NCI-H1930 (cell line): ENCODE measurements at regions not wholly inside any gene's neighbourhood (a gene's known extent, or its start where the extent isn't known, plus 50 kb on each side); places are given as distances from the start of the nearest gene placed in this dataset.

Source experiments
- DNase-seq, 2 experiments: peaks; one replicate each; lab custom pipeline; 2025; lab: John Stamatoyannopoulos, UW

- DNase-seq = no peak
Observed at GRCh38 chr6:25012657-25013056, 76.9 kb upstream of the RIPOR2 start.

DNA sequence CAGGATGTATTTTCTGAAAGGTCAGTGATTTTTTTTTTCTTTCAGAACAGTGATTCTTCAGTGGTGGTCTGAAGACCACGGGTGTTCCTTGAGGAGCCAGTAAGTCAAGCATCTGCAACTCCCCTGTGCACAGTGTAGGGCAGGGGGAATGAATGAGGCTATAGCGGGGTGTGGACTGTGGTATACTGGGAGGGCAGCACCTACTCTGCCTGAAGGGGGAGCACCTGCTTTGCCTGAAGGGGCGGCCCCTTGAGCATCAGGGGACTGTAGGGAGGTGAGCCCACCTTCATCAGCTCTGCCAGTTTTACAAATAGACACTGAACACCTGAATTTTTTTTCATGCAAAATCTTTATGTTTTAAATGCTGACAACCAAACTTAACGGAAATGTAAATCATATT is 77.5 kb upstream of the RIPOR2 start:
- DNase-seq = no peak

- no peak for DNase-seq
Observed at GRCh38 chr6:25014369-25014768, 78.6 kb upstream of the RIPOR2 start.

DNA sequence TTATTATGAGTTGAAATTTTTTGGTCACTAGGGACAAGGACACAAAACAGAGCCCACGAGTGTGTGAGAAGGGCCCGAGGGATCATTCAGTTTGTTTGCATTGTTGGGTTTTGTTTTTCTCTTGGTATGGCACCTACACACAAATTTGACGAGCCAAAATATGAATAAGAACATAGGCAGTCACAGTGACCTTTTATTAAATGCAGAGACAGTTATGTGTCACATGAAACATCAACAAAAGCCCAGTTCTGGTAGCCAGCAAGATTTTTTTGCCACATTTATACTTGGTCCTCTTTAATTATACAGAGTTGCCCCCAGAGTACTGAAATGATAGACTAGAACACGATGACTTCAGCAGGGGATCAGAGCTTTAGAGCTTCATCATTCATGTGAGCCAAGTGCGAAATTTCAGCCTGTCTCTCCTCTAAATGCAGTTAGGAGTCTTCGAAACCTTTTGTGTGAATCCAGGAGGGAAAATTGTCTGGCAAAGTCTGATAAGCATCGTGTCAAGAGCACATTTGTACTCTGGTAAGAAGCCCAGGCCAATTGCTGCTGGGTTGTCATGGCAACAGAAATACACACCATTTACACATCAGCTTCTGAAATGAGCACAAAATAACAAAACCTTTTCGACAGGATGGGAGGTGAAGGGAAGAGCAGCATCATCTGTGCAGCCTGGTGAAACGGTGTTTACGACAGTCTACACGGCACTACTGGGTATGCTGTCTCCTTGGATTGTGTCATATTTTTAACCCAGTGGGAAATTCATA is 79.2 kb upstream of the RIPOR2 start:
- no peak for DNase-seq

DNA sequence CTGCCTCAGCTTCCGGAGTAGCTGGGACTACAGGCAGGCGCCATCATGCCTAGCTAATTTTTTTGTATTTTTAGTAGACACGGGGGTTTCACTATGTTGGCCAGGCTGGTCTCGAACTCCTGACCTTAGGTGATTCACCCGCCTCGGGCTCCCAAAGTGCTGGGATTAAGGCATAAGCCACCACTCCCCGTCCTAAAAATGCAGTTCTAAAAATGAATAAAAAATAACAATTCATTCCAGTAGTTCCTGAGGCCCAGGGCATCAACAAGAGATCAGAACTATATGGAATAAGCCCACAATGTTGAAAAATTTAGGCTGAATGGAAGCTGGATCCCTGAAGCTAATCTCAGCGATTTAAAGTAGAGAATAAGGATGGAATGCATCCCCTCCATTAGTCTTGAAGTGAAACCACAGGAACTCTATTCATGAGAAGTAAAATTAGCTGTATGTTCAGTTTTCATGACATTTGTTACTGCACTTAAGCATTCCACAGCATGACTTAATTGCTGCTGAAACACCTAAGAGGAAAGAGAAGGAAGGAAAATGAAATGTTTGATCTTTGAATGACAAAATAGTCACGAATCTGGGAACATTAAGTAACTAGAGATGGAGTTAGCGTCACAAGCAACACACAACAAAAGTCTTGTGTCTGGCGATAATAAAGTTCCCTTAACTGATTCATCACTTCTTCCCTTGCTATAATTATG is 80.4 kb upstream of the RIPOR2 start:
- DNase-seq = no peak

GRCh38 chr6:25017486-25017885 is 81.7 kb upstream of the RIPOR2 start:
- DNase-seq = no peak

GRCh38 chr6:25017932-25018567 is 82.3 kb upstream of the RIPOR2 start:
- DNase-seq = peak in 1 of 2 experiments; percentile 21

- DNase-seq = no peak
Observed at GRCh38 chr6:25018568-25018954, 82.8 kb upstream of the RIPOR2 start.

- DNase-seq = no peak
Observed at GRCh38 chr6:25022140-25022553, 86.4 kb upstream of the RIPOR2 start.

DNA sequence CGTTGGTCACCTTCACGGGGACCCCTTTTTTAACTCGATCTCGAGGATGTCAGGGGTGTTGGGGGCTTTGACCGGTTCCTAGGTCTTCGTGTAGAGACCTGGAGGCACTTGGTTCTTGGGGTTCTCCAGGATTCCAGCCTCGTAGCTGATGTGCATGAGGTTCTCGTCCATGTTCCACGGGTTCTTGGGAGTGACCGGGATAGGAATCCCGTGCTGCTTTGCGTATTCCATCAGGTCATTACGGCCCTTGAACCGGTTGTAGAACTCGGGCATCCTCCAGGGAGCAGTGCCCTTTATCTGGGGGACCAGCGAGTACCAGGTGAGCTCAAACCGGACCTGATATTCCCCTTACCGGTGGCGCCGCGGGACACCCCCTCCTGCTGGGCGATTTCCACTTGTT is 88.0 kb upstream of the RIPOR2 start:
- DNase-seq = no peak

- no peak for DNase-seq
Observed at GRCh38 chr6:25024821-25025220, 89.1 kb upstream of the RIPOR2 start.

DNA sequence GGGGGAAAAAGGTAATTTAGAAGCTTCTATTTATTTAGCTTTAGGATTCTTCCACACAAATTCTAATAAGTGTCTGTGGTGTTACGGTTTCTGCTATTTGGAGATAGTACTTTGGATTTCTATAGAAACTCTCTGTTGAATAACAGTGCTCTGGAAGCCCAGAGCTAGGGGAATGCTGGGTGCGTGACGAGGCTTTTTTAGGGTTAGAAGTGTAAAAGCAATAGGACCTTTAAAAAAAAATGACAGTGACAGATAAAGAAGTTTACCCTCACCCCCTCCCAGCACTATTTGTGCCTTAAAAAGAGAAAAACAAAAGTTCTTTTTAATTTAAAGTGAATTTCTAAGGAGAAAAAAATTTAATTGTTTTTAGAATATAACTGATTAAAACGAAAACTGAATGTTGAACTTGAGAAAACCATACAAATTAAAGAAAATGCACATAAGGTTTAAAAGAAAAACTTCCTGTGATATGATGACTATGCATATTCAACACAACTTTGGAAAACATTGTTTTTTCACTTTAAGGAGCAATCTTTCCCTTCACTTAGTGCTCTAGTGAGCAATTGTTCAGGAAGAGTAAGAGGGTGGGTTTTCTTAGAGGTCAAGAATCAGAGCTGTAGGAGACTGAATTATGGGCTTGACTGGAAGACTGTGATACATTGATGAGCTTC is 89.6 kb upstream of the RIPOR2 start:
- DNase-seq = no peak

DNA sequence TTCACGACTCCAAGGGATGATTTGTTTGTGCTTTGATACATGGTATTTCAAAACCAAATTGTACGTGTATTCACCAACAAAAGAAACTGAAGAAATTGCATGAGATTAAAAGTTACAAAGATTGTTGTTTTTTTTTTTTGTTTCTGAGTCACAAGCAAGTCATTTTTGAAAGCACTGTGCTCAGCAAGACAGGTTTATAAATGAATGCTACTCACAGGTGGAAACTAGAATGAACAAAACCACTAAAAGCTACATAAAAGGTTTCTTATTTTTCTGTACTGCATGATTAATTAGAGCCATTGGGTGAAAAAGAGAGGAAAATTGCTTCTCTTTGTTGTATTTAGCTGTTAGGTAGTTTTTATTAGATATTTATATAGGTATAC is 90.2 kb upstream of the RIPOR2 start:
- no peak for DNase-seq

DNA sequence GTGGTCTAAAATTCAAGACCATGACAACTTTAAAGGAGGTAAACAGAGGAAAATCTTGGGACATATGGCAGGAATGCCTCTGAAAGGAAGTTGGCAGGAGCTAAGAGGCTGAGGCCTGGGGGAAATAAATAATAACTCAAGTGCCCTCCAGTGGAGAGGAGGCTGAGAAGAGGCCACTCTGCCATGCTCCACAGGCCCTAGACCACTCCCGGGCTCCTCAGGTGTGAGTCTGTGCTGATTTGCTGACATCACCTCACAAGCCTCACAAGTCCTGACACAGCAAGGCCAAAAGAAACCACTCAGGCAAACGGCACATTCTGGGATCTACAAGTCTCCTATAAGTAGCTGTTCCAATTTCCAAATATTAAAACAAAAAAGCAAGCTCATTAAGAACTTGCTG is 91.0 kb upstream of the RIPOR2 start:
- DNase-seq = no peak

DNA sequence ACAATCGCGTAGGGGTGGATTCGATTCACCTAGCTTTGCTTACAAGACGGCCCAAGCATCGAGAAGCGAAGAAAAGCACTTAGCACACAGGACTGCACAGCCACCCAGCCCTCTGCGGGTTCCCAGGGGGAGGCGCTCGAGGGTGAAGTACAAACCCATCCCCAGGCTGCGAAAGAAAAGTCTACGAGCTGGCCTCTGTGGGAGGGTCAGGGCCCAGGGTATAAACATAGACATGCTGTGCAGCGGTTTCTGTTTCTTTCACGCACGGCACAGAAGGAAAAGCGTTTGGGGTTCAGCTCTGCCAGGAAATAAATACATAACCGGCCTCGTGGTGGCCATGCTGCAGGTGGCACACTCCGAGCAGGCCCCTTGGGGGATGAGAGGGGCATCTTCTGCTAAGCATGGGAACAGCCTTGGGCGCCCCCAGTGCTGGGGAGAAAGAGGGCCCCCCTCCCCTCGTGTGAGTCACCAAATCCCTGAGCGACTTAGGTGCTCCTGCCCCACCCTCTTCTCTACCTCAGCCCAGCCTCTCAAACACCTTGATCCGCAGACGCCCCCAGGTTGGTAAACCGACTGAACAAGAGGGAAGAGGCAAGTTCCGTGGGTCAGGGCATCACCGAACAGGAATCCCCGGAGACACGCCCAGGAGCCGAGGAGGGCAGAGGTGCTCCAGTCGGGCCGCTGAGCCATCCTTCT is 91.6 kb upstream of the RIPOR2 start:
- DNase-seq = no peak

- no peak for DNase-seq
Observed at GRCh38 chr6:25028328-25028727, 92.6 kb upstream of the RIPOR2 start.

- no peak for DNase-seq
Observed at GRCh38 chr6:25032934-25033333, 97.2 kb upstream of the RIPOR2 start.

DNA sequence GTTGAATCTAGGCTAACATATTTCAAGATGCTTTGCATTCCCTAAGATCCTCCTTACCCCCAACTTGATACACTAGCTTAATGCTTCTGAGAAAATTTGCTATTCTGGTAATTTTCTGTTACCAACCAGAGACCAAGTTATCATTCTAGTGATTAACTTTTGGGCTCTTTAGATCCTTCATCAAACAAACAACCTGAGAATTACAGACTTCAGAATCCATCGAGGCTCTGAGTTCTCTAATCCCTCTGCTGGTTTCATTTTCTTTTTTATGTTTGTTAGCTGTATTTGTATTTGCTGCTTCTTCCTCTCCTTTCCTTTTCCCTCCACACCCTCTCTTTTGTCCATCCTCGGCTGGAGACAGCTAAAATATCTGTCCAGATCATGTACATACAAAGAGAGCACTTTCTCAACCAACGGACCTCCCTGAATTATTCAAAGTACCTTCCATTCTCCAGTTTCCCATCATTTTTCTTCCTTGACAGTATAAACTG is 98.7 kb upstream of the RIPOR2 start:
- DNase-seq = no peak

DNA sequence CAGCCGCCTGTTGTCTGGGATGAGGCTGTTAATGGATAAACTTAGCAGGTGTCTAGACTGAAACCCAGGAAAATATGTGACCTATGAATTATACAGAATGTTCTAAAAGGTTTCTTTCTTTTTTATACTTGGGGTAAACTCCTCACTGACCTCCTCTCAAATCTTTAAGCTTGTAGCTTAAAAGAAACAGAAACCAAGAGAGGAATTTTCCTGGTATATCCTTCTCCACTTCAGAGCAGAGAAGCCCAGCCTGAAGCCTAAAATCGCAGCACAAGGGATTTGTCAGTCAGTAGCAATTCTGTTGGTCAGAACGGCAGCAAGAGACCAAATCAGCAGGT is 99.4 kb upstream of the RIPOR2 start:
- no peak for DNase-seq

DNA sequence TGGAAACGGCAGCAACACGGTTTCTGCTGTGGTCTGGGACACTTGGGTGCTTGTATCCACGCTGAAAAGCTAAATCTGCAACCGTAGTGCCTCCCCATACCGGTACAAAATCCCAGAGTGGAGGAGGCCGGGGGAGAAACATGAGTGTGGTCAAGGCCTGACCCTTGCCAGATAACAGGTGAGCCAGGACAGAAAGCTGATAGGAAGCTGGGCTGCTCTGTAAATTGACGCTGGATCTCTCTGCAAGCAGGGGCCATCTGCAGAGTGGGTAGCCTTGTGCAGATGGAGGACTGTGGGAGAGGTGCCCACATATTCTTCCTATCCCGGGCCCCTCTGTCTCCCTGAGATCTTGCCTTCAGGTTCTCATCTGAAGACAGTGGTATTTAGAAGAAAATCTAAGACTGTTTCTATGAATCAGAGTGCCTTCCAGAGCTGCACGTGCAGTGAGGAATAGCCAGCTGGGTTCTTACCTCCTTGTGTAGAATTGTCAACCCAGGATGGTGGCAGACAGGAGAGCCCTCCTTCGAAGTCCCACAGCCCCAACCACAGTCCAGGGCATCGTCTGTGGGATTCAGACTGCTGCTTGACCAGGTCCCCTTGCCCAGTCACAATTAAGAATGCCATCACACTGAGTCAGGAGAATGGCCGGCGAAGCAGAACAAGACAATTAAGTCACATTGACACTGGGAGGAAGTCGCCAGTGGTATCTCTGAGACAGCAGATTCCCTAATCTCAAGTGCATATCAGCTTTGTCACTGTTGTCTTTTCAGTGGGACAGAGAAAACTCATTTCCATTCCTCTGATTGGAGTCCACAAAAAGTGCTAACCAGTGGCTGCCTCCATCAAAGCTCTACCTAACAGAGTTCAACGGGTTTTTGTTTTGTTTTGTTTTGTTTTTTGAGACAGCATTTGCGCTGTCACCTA is 100.0 kb upstream of the RIPOR2 start:
- no peak for DNase-seq

- no peak for DNase-seq
Observed at GRCh38 chr6:25036461-25036860, 100.7 kb upstream of the RIPOR2 start.
